Ovary (tissue), 7 donors: ENCODE measurements at regions not wholly inside any gene's neighbourhood (a gene's known extent, or its start where the extent isn't known, plus 50 kb on each side); places are given as distances from the start of the nearest gene placed in this dataset.
"Not testable (repeated sequence)": the region's sequence is repeated elsewhere in the genome, so short reads cannot be mapped to it uniquely, and the experiment has no call there.

ENCODE experiments used
- DNase-seq, 5 donors: peaks; one replicate each; pipeline ENCODE4 v3.0.0-alpha.2; 2019 to 2020
- H3K27ac ChIP-seq, 2 donors: fragments of 200-600 bp; one replicate each; pipeline versions ENCODE4 v1.5.1 to v1.8.0; 2019 to 2022
- H3K27me3 ChIP-seq: fragments of 200-600 bp; one replicate; pipeline ENCODE4 v1.8.0; 2022
- H3K36me3 ChIP-seq: fragments of 200-600 bp; sonication (generic); one replicate; pipeline ENCODE4 v1.5.1; 2019
- H3K4me1 ChIP-seq: one replicate; pipeline ENCODE4 v1.8.1; 2013; ENCODE audit warnings: mild to moderate bottlenecking, moderate library complexity; ENCODE audit not compliant: insufficient read depth
- H3K4me3 ChIP-seq: fragments of 200-600 bp; sonication (generic); one replicate; pipeline ENCODE4 v1.5.1; 2017
- H3K9me3 ChIP-seq, 2 donors: fragments of 200-600 bp in 1 of 2; sonication (generic) in 1 of 2; one replicate each; pipeline versions ENCODE4 v1.5.1 to v1.8.1; 2013 to 2019; ENCODE audit warnings: mild to moderate bottlenecking in 1 of 2, moderate library complexity in 1 of 2
- EP300 ChIP-seq: sonication (generic); formaldehyde crosslinking; IDR thresholded peaks from one replicate; pipeline ENCODE4 v1.6.1; 2017; ENCODE audit warnings: antibody characterized with exemption
- POLR2A ChIP-seq: fragments of 450-650 bp; IDR thresholded peaks from one replicate; pipeline ENCODE4 v1.6.1; 2017; ENCODE audit warnings: antibody characterized with exemption, mild to moderate bottlenecking, moderate library complexity
- whole genome bisulfite sequencing, 3 donors: extraction: QIAGEN DNeasy Blood & Tissue Kit in 1 of 3; methylation state at CpG; one replicate each; pipeline versions ENCODE4 v1.1.5 to v1.1.7; 2013 to 2017; 5-methylcytosine and 5-hydroxymethylcytosine counted together
- intact Hi-C, 4 donors: fragments of 100-400 bp; cut with DNase I; formaldehyde crosslinking; loops; one replicate each; pipeline versions ENCODE4 v1.11.0 to v1.15.1; 2022 to 2023
- TF ChIP-seq, protein P1 (sequence below), 3 donors: fragments of 450-650 bp in 2 of 3; fragments of 200-600 bp in 1 of 3; IDR thresholded peaks; one replicate each; pipeline versions ENCODE4 v1.5.1 to v1.8.0; 2016 to 2022; ENCODE audit warnings: antibody characterized with exemption in 3 of 3, mild to moderate bottlenecking in 1 of 3
- donor health status: DM: no; HTN: no; CAD: no; lungs with moderate emphysema.
- donor health status: DM: no; HTN: no; CAD: no.
- donor health status: Bipolar disorder and iron deficiency.
- donor health status: DM: no; HTN: no; CAD: no.
- donor health status: DM: yes; HTN: yes; CAD: no.

DNA sequence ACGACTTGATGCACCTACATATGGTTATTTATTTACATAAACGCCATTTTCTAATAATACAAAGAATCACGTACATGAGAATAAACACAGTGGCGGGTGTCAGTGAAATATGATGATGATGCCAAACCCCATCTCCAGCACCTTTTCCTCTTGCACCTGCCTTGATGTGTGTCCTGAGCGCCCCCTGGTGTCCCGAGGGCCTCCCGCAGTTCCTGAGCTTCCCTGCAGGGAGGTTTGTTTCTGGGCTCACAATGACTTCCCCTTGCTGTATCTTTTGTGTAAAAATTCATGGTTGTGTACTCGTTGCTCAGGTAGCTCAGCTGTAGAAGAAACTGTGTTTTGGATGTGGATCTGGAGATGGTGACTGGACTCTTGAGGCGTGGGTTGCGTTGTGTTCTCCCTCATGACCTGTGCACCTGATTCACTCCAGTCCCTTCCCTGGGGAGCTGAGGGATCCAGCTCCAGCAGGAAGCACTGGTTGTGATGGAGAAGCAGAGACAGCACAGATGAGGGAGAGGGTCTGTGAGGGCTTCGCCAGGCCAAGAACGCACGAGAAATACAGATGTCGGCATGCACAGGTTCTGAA, 1037.8 kb downstream of the TMEM121 start:
- H3K36me3 ChIP-seq = no peaks in the 10 kb centered on the region
- intact Hi-C loops = no loop called here
- no peaks in the 10 kb centered on the region for H3K27me3 ChIP-seq
- H3K27ac ChIP-seq = no peak overlapping the region
- no peaks in the 10 kb centered on the region for H3K9me3 ChIP-seq
- no peaks in the 10 kb centered on the region for H3K4me1 ChIP-seq
- no peak for TF ChIP-seq POLR2A
- TF ChIP-seq, protein P1, sequence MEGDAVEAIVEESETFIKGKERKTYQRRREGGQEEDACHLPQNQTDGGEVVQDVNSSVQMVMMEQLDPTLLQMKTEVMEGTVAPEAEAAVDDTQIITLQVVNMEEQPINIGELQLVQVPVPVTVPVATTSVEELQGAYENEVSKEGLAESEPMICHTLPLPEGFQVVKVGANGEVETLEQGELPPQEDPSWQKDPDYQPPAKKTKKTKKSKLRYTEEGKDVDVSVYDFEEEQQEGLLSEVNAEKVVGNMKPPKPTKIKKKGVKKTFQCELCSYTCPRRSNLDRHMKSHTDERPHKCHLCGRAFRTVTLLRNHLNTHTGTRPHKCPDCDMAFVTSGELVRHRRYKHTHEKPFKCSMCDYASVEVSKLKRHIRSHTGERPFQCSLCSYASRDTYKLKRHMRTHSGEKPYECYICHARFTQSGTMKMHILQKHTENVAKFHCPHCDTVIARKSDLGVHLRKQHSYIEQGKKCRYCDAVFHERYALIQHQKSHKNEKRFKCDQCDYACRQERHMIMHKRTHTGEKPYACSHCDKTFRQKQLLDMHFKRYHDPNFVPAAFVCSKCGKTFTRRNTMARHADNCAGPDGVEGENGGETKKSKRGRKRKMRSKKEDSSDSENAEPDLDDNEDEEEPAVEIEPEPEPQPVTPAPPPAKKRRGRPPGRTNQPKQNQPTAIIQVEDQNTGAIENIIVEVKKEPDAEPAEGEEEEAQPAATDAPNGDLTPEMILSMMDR (IDR thresholded peaks at IDR 0.05) = no peak
- no peak for TF ChIP-seq EP300
- 42 to 59% (median 55%) methylated on average over 14 of the region's 14 CpGs for WGBS, 3 donors
- no peak overlapping the region for H3K4me3 ChIP-seq
- no peak for DNase-seq

DNA sequence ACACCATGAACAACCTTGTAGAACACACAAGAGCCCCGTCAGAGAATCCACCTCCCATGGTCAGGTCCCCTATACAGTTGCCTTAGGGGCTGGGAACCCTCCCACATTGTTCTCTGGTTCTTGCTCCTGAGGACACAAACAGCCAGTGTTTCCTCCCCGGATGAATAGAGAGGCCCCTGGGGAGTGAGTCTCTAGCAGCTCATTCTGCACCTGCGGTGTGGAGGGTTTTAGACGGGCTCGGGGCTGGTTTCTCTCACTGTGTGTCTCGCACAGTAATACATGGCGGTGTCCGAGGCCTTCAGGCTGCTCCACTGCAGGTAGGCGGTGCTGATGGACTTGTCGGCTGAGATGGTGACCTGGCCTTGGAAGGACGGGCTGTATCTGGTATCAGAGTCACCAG, 1052.1 kb downstream of the TMEM121 start:
- intact Hi-C loops = no loop called here
- DNase-seq = no peak
- Histone ChIP-seq H3K4me1 (no peaks in the 10 kb centered on the region), H3K27me3 (no peaks in the 10 kb centered on the region), H3K36me3 (no peaks in the 10 kb centered on the region), H3K9me3 (no peaks in the 10 kb centered on the region), H3K27ac (no peak overlapping the region), H3K4me3 (no peak overlapping the region)
- WGBS, 3 donors = 68 to 76% (median 74%) methylated on average over 10 to 11 of the region's 11 CpGs
- TF ChIP-seq EP300 (no peak), POLR2A (no peak)
- TF ChIP-seq, protein P1 (IDR thresholded peaks at IDR 0.05) = no peak

DNA sequence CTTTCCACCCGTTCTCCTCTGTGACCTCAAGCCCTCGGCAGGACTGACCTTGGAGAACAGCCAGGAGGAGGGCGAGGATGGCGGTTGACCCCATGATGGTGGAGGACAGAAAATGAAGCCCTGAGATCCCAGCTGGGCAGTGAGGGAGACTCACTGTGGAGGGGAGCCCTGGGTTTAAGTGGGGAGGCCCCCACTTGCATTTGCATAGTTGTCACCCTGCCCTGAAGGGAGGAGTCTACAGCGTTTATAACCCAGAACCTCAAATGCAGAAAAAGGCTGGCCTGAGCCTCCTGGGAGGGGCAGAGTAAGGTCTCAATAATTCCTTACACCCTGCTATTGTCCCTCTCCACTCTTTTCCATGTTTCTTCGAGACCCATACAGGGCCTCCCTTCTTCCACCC, 1052.7 kb downstream of the TMEM121 start:
- Histone ChIP-seq H3K27me3 (no peaks in the 10 kb centered on the region), H3K27ac (no peak overlapping the region), H3K36me3 (no peaks in the 10 kb centered on the region), H3K4me1 (no peaks in the 10 kb centered on the region), H3K4me3 (no peak overlapping the region), H3K9me3 (no peaks in the 10 kb centered on the region)
- WGBS, 3 donors = 54 to 72% (median 58%) methylated on average over 6 of the region's 6 CpGs
- TF ChIP-seq EP300 = no peak
- intact Hi-C loops = no loop called here
- DNase-seq = no peak

DNA sequence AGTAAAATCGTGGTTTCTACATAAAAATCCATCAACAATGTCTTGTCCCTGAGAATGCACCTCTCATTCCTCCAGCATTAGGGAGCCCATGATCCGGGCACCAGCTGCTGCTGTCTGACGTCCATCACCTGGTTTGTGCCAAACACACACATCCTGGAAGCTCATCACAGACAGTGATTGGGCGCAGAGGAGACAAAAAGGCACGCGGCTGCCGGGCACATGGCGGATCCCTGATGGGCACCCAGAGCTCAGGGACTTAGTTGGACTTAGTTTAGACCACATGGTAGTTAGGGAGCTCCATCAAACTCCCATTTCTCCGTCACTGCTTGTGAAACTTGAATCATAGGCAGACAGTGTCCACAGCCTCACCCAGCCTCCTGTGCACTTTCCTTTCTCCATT, 1059.3 kb downstream of the TMEM121 start:
- Histone ChIP-seq H3K27me3 (no peaks in the 10 kb centered on the region), H3K27ac (no peak overlapping the region), H3K4me1 (no peaks in the 10 kb centered on the region), H3K36me3 (no peaks in the 10 kb centered on the region), H3K9me3 (no peaks in the 10 kb centered on the region), H3K4me3 (no peak overlapping the region)
- TF ChIP-seq POLR2A (no peak), EP300 (no peak)
- TF ChIP-seq, protein P1 (IDR thresholded peaks at IDR 0.05) = no peak
- intact Hi-C loops = no loop called here
- DNase-seq = no peak
- WGBS, 3 donors = 62 to 71% (median 64%) methylated on average over 9 of the region's 9 CpGs

DNA sequence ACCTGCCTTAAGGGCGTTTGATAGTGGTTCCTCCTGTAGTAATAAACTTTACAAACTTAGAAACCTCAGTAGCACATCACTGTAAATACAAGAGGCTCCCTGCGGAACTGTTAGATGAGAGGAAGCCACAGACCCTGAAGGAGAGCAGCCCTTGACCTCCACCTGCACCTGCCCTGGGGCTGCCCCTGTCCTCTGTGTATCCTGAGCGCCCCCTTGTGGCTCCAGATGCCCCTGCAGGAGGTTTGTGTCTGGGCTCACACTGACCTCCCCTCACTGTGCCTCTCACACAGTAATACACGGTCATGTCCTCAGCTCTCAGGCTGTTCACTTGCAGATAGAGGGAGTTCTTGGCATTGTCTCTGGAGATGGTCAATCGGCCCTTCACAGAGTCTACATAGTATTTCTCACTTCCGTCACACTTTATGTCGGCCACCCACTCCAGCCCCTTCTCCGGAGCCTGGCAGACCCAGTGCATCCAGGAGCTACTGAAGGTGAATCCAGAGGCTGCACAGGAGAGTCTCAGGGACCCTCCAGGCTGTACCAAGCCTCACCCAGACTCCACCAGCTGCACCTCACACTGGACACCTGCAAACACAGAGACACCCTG, 1059.8 kb downstream of the TMEM121 start:
- H3K9me3 ChIP-seq = no peaks in the 10 kb centered on the region
- H3K36me3 ChIP-seq = no peaks in the 10 kb centered on the region
- no peak for DNase-seq
- no peaks in the 10 kb centered on the region for H3K4me1 ChIP-seq
- H3K4me3 ChIP-seq = no peak overlapping the region
- intact Hi-C loops = no loop called here
- H3K27me3 ChIP-seq = no peaks in the 10 kb centered on the region
- WGBS, 3 donors = 58 to 60% (median 60%) methylated on average over 8 of the region's 8 CpGs
- TF ChIP-seq POLR2A (no peak), EP300 (no peak)
- TF ChIP-seq, protein P1 (IDR thresholded peaks at IDR 0.05) = no peak
- no peak overlapping the region for H3K27ac ChIP-seq

DNA sequence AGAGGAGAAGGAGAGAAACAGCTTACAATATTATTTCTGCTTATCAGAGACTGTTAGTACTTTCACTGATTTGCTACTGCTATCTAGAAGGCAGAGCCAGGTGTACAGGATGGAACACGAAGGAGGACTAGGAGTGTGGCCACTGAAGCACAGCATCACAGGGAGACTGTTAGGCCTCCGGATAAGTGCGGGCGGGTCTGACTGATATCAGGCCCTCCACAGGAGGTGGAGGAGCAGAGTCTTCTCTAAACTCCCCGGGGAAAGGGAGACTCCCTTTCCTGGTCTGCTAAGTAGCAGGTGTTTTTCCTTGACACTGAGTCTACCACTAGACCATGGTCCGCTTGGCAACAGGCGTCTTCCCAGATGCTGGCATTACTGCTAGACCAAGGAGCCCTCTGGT, 1065.2 kb downstream of the TMEM121 start:
- H3K27me3 ChIP-seq, DNase-seq, H3K27ac ChIP-seq, H3K4me1 ChIP-seq, H3K4me3 ChIP-seq, intact Hi-C loops, H3K36me3 ChIP-seq, H3K9me3 ChIP-seq: not testable (repeated sequence)
- WGBS, 3 donors = 79 to 80% (median 80%) methylated on average over 7 of the region's 7 CpGs

DNA sequence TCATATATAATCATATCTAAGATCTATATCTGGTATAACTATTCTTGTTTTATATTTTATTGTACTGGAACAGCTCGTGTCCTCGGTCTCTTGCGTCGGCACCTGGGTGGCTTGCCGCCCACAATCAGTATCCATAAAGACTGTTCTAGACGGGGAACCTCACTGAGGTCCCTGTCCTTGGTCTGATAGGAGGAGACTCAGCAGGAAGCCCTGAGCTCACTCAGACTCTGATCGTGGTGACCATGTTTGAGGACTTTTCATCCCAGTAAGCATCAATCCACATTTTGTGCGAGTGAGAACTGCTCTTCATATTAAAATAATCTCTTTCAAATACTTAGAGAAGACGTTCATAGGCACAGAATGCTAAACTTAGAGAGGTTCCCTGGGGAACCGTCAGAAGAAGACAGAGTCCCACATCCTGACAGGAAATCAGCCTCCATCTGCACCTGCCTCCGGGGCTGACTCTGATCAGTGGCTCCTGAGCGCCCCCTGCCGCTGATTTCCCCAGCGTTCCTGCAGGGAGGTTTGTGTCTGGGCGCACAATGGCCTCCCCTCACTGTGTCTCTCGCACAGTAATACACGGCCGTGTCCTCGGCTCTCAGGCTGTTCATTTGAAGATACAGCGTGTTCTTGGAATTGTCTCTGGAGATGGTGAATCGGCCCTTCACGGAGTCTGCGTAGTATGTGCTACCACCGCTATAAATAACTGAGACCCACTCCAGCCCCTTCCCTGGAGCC, 1065.9 kb downstream of the TMEM121 start:
- H3K4me1 ChIP-seq, H3K9me3 ChIP-seq, H3K4me3 ChIP-seq, H3K27ac ChIP-seq, DNase-seq, H3K27me3 ChIP-seq, H3K36me3 ChIP-seq, intact Hi-C loops: not testable (repeated sequence)
- WGBS, 3 donors = 66 to 70% (median 69%) methylated on average over 19 to 22 of the region's 24 CpGs
